IPS-18a (cell line): ENCODE measurements at regions not wholly inside any gene's neighbourhood (a gene's known extent, or its start where the extent isn't known, plus 50 kb on each side); places are given as distances from the start of the nearest gene placed in this dataset.
"Not testable (repeated sequence)": the region's sequence is repeated elsewhere in the genome, so short reads cannot be mapped to it uniquely, and the experiment has no call there.

Experiments
- H3K27ac ChIP-seq: one replicate; pipeline ENCODE4 v1.5.1; 2013; ENCODE audit warnings: low read length
- H3K27me3 ChIP-seq: one replicate; pipeline ENCODE4 v1.6.1; 2013; ENCODE audit warnings: mild to moderate bottlenecking, low read length; ENCODE audit not compliant: control insufficient read depth, insufficient read depth
- H3K36me3 ChIP-seq: one replicate; pipeline ENCODE4 v1.6.1; 2013; ENCODE audit warnings: low read depth, low read length; ENCODE audit not compliant: control insufficient read depth
- H3K4me1 ChIP-seq: one replicate; pipeline ENCODE4 v1.6.1; 2013; ENCODE audit warnings: low read depth, low read length; ENCODE audit not compliant: control insufficient read depth
- H3K4me3 ChIP-seq: one replicate; pipeline ENCODE4 v1.5.1; 2013; ENCODE audit warnings: low read length
- H3K9ac ChIP-seq: one replicate; pipeline ENCODE4 v1.6.1; 2013; ENCODE audit warnings: mild to moderate bottlenecking, low read length, moderate library complexity
- H3K9me3 ChIP-seq: one replicate; pipeline ENCODE4 v1.6.1; 2013; ENCODE audit warnings: low read depth, low read length; ENCODE audit not compliant: control insufficient read depth

- H3K9ac ChIP-seq, result no peak overlapping the region
- H3K27me3 ChIP-seq, result no peaks in the 10 kb centered on the region
- H3K4me3 ChIP-seq, result no peak overlapping the region
- no peaks in the 10 kb centered on the region for H3K4me1 ChIP-seq
- H3K9me3 ChIP-seq, result no peaks in the 10 kb centered on the region
- H3K36me3 ChIP-seq, result no peaks in the 10 kb centered on the region
- no peak overlapping the region for H3K27ac ChIP-seq
Observed at GRCh38 chr6:51118792-51119191, 300.1 kb downstream of the TFAP2B start.

GRCh38 chr6:51120016-51120415 is 301.3 kb downstream of the TFAP2B start:
- Histone ChIP-seq H3K4me3 (no peak overlapping the region), H3K27me3 (no peaks in the 10 kb centered on the region), H3K9ac (no peak overlapping the region), H3K4me1 (no peaks in the 10 kb centered on the region), H3K9me3 (no peaks in the 10 kb centered on the region), H3K36me3 (no peaks in the 10 kb centered on the region), H3K27ac (no peak overlapping the region)

- H3K9ac ChIP-seq, H3K4me1 ChIP-seq, H3K36me3 ChIP-seq, H3K4me3 ChIP-seq, H3K27me3 ChIP-seq, H3K27ac ChIP-seq, H3K9me3 ChIP-seq: not testable (repeated sequence)
Observed at GRCh38 chr6:51121380-51121976, 302.8 kb downstream of the TFAP2B start.

- Histone ChIP-seq H3K27ac (no peak overlapping the region), H3K9ac (no peak overlapping the region), H3K36me3 (no peaks in the 10 kb centered on the region), H3K9me3 (no peaks in the 10 kb centered on the region), H3K4me3 (no peak overlapping the region), H3K27me3 (no peaks in the 10 kb centered on the region), H3K4me1 (no peaks in the 10 kb centered on the region)
Observed at GRCh38 chr6:51129043-51129442, 310.4 kb downstream of the TFAP2B start.

- H3K4me3 ChIP-seq, result no peak overlapping the region
- H3K9ac ChIP-seq, result no peak overlapping the region
- no peaks in the 10 kb centered on the region for H3K4me1 ChIP-seq
- H3K27me3 ChIP-seq, result no peaks in the 10 kb centered on the region
- no peaks in the 10 kb centered on the region for H3K36me3 ChIP-seq
- no peak overlapping the region for H3K27ac ChIP-seq
- H3K9me3 ChIP-seq, result no peaks in the 10 kb centered on the region
Observed at GRCh38 chr6:51137777-51138176, 319.1 kb downstream of the TFAP2B start.

GRCh38 chr6:51139950-51140385 is 321.3 kb downstream of the TFAP2B start:
- no peak overlapping the region for H3K27ac ChIP-seq
- no peak overlapping the region for H3K9ac ChIP-seq
- H3K4me1 ChIP-seq, result no peaks in the 10 kb centered on the region
- no peaks in the 10 kb centered on the region for H3K27me3 ChIP-seq
- no peaks in the 10 kb centered on the region for H3K36me3 ChIP-seq
- no peaks in the 10 kb centered on the region for H3K9me3 ChIP-seq
- H3K4me3 ChIP-seq, result no peak overlapping the region

GRCh38 chr6:51141080-51141479 is 322.4 kb downstream of the TFAP2B start:
- no peaks in the 10 kb centered on the region for H3K27me3 ChIP-seq
- no peaks in the 10 kb centered on the region for H3K36me3 ChIP-seq
- no peak overlapping the region for H3K27ac ChIP-seq
- no peaks in the 10 kb centered on the region for H3K4me1 ChIP-seq
- H3K9ac ChIP-seq, result no peak overlapping the region
- H3K9me3 ChIP-seq, result no peaks in the 10 kb centered on the region
- no peak overlapping the region for H3K4me3 ChIP-seq

- Histone ChIP-seq H3K36me3 (no peaks in the 10 kb centered on the region), H3K27me3 (peaks cover 2% of the 10 kb centered on the region), H3K4me1 (no peaks in the 10 kb centered on the region), H3K9ac (no peak overlapping the region), H3K27ac (no peak overlapping the region), H3K9me3 (no peaks in the 10 kb centered on the region), H3K4me3 (no peak overlapping the region)
Observed at GRCh38 chr6:51147756-51148155, 329.1 kb downstream of the TFAP2B start.

GRCh38 chr6:51152594-51152993 is 333.9 kb downstream of the TFAP2B start:
- Histone ChIP-seq H3K27me3 (peaks cover 17% of the 10 kb centered on the region), H3K36me3 (no peaks in the 10 kb centered on the region), H3K9me3 (no peaks in the 10 kb centered on the region), H3K27ac (no peak overlapping the region), H3K4me3 (no peak overlapping the region), H3K4me1 (no peaks in the 10 kb centered on the region), H3K9ac (no peak overlapping the region)

- Histone ChIP-seq H3K4me1 (no peaks in the 10 kb centered on the region), H3K9me3 (no peaks in the 10 kb centered on the region), H3K36me3 (no peaks in the 10 kb centered on the region), H3K27me3 (peaks cover 17% of the 10 kb centered on the region), H3K9ac (no peak overlapping the region), H3K4me3 (no peak overlapping the region), H3K27ac (no peak overlapping the region)
Observed at GRCh38 chr6:51153109-51153508, 334.4 kb downstream of the TFAP2B start.

GRCh38 chr6:51154925-51155324 is 336.3 kb downstream of the TFAP2B start:
- not testable (repeated sequence) for H3K9me3 ChIP-seq, H3K4me3 ChIP-seq, H3K4me1 ChIP-seq, H3K36me3 ChIP-seq, H3K27ac ChIP-seq, H3K9ac ChIP-seq
- peaks cover 17% of the 10 kb centered on the region for H3K27me3 ChIP-seq

GRCh38 chr6:51159260-51159659 is 340.6 kb downstream of the TFAP2B start:
- not testable (repeated sequence) for H3K27me3 ChIP-seq, H3K36me3 ChIP-seq, H3K4me1 ChIP-seq, H3K9ac ChIP-seq, H3K9me3 ChIP-seq, H3K4me3 ChIP-seq, H3K27ac ChIP-seq
